WTC11 (cell line): ENCODE measurements at regions not wholly inside any gene's neighbourhood (a gene's known extent, or its start where the extent isn't known, plus 50 kb on each side); places are given as distances from the start of the nearest gene placed in this dataset.

ENCODE experiments used
- CTCF ChIP-seq: fragments of 200-600 bp; IDR thresholded peaks from 2 replicates; pipeline ENCODE4 v1.8.0; 2022; ENCODE audit warnings: antibody characterized with exemption
- NFYB ChIP-seq: sonication (generic); formaldehyde crosslinking; conservative IDR thresholded peaks from 2 replicates; pipeline ENCODE4 v1.8.0; 2022; ENCODE audit warnings: low read depth, missing genetic modification reagents
- SP1 ChIP-seq: sonication (generic); formaldehyde crosslinking; conservative IDR thresholded peaks from 2 replicates; pipeline ENCODE4 v1.8.1; 2022; ENCODE audit warnings: missing genetic modification reagents
- TF ChIP-seq, protein P1 (sequence below): sonication (generic); formaldehyde crosslinking; IDR thresholded peaks from 2 replicates; pipeline ENCODE4 v1.8.1; 2022; ENCODE audit warnings: mild to moderate bottlenecking, moderate library complexity, missing genetic modification reagents

DNA sequence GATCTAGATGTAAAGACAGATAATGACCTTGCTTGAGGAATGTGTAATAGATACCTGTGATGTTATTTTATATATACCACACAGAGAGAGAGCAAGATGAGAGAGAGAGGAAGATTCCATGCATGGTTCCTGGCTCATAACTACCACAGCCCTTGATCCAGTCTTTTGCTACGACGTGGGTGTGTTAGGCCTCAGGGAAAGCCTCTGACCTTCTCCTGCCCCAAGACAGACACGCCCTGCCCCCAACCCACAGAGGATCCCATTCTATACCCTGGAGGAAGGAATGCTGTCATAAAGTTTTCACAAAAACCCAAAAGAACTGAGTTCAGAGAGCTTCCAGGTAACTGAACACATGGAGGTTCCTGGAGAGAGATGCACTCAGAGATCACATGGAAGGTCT, 193.1 kb downstream of the ZEB2 start:
- TF ChIP-seq CTCF (no peak), NFYB (no peak), SP1 (no peak)
- TF ChIP-seq, protein P1, sequence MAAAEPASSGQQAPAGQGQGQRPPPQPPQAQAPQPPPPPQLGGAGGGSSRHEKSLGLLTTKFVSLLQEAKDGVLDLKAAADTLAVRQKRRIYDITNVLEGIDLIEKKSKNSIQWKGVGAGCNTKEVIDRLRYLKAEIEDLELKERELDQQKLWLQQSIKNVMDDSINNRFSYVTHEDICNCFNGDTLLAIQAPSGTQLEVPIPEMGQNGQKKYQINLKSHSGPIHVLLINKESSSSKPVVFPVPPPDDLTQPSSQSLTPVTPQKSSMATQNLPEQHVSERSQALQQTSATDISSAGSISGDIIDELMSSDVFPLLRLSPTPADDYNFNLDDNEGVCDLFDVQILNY (CRISPR knock-in tag), result no peak
